T-helper 1 cell treated with Interleukin-12 subunit alpha and Interleukin-12 subunit beta and Interleukin-4 antibody, amounts not matched to agents 30 μg/mL and 1 μg/mL, for 36 hours (primary cell): ENCODE measurements at regions not wholly inside any gene's neighbourhood (a gene's known extent, or its start where the extent isn't known, plus 50 kb on each side); places are given as distances from the start of the nearest gene placed in this dataset.
"Not testable (repeated sequence)": the region's sequence is repeated elsewhere in the genome, so short reads cannot be mapped to it uniquely, and the experiment has no call there.

Source experiments
- H3K27ac Mint-ChIP-seq: one replicate; pipeline ENCODE4 v1.8.0; 2021; ENCODE audit warnings: mild to moderate bottlenecking, mixed read lengths
- H3K27me3 Mint-ChIP-seq: one replicate; pipeline ENCODE4 v1.8.0; 2021; ENCODE audit warnings: low read depth, mixed read lengths
- H3K36me3 Mint-ChIP-seq: one replicate; pipeline ENCODE4 v1.8.0; 2021; ENCODE audit warnings: low read depth, mixed read lengths
- H3K4me1 Mint-ChIP-seq: one replicate; pipeline ENCODE4 v1.8.0; 2021; ENCODE audit warnings: low read depth, mixed read lengths
- H3K4me3 Mint-ChIP-seq: one replicate; pipeline ENCODE4 v1.8.0; 2021; ENCODE audit warnings: mild to moderate bottlenecking, moderate library complexity, mixed read lengths
- H3K9me3 Mint-ChIP-seq: one replicate; pipeline ENCODE4 v1.8.0; 2021; ENCODE audit warnings: mixed read lengths

DNA sequence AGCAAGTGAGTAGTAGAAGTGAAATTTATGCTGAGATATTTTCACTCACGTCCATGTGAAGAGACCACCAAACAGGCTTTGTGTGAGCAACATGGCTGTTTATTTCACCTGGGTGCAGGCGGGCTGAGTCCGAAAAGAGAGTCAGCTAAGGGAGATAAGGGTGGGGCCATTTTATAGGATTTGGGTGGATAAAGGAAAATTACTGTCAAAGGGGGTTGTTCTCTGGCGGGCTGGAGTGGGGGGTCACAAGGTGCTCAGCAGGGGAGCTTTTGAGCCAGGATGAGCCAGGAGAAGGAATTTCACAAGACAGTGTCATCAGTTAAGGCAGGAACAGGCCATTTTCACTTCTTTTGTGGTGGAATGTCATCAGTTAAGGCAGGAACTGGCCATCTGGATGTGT is 207.8 kb downstream of the GABRG2 start:
- H3K27me3 Mint-ChIP-seq, H3K27ac Mint-ChIP-seq, H3K4me1 Mint-ChIP-seq, H3K36me3 Mint-ChIP-seq, H3K4me3 Mint-ChIP-seq, H3K9me3 Mint-ChIP-seq: not testable (repeated sequence)

DNA sequence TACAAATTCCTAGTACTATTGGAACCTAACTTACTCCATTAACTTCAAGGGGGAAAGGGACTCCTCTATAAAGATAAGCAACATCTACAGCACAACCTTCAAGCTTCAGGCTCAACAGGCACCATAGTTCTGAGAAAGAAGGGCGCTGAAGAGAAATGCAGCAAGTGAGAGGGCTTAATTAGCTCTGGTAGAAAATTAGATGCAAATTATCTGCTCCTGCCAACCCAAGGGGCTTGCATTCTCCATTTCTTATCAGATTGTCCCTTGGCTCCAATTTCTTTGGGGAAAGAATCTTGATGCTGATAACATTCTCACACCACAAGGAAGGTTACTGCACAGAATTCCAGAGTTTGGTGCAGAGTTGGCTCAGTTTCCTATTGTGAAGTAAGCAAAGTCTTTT is 214.6 kb downstream of the GABRG2 start:
- Mint-ChIP-seq H3K4me3 (no peak overlapping the region), H3K36me3 (no peaks in the 10 kb centered on the region)

DNA sequence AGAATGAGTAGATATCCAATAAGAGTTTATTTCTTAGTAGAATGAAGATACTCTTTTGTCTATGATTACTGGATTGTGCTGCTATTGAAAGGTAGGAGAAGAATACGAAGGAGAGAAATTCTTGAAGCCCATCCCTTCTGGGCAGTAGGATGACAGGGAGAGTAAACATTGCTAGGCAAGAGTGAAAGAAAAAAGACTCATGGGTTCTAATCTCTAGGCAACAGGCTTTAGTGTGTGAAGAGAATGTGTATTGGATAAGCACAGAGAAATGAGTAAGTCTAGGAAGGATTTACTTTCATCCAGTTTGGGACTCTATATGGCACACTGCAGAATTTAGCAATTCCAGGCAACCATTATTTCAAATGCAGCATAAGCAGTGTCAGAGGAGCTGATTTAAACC is 216.0 kb downstream of the GABRG2 start:
- no peaks in the 10 kb centered on the region for H3K4me1 Mint-ChIP-seq
- peaks cover 5% of the 10 kb centered on the region for H3K9me3 Mint-ChIP-seq
- no peaks in the 10 kb centered on the region for H3K36me3 Mint-ChIP-seq
- H3K4me3 Mint-ChIP-seq, result no peak overlapping the region
- no peaks in the 10 kb centered on the region for H3K27me3 Mint-ChIP-seq
- H3K27ac Mint-ChIP-seq, result no peak overlapping the region

More for the DNA sequence above, 214.6 kb downstream of the GABRG2 start:
- no peaks in the 10 kb centered on the region for H3K27me3 Mint-ChIP-seq
- H3K4me1 Mint-ChIP-seq, result no peaks in the 10 kb centered on the region
- no peak overlapping the region for H3K27ac Mint-ChIP-seq
- H3K9me3 Mint-ChIP-seq, result peaks cover 5% of the 10 kb centered on the region

DNA sequence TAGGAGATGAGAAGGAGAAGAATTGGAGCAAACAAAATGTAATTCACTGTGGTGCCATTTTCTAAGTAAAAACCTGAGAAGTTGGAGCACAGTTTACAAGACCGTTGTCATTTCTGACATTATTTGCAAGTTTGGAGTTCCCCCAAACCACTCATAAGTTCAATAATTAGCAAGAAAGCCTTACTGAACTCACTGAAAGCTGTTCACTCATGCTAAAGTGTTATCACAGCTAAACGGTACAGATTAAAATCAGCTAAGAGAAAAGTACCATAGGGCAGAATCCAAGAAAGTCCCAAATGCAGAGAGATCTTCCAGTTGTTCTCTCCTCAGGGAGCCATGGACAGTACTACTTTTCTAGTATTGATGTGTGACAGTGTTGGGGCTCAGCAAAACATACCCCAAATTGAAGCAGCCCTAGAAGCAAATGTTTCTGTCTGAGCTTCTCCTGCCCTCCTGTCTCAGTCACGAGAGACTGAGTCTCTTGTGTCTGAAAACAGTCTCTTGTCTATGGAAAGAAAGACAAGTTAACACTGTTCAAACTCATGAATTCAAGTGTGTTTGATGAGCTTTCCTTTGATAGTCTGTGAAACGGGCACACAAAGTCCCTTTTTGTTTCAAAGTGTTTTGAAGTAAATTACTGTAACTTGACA is 221.2 kb downstream of the GABRG2 start:
- no peak overlapping the region for H3K4me3 Mint-ChIP-seq
- H3K4me1 Mint-ChIP-seq, result no peaks in the 10 kb centered on the region
- H3K9me3 Mint-ChIP-seq, result no peaks in the 10 kb centered on the region
- no peaks in the 10 kb centered on the region for H3K27me3 Mint-ChIP-seq
- no peak overlapping the region for H3K27ac Mint-ChIP-seq
- no peaks in the 10 kb centered on the region for H3K36me3 Mint-ChIP-seq

DNA sequence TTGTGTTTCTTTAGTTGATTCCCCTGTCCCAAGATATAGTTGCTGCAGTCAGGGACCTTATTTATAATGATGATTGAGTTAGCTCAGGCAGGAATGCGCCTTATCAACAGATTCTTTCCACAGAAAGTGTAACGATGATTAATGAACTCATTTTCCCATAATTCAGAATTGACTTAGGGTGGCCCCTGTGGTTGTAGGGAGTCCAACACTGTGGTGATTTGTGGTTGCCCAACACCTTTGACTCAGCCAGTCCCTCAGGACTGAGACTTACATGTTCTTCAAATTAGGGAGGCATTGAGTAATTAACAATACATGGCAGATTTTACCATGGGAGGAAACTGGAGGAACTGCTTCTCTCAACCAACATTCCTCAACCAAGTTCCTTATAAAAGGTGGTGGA is 221.9 kb downstream of the GABRG2 start:
- no peaks in the 10 kb centered on the region for H3K4me1 Mint-ChIP-seq
- no peak overlapping the region for H3K27ac Mint-ChIP-seq

DNA sequence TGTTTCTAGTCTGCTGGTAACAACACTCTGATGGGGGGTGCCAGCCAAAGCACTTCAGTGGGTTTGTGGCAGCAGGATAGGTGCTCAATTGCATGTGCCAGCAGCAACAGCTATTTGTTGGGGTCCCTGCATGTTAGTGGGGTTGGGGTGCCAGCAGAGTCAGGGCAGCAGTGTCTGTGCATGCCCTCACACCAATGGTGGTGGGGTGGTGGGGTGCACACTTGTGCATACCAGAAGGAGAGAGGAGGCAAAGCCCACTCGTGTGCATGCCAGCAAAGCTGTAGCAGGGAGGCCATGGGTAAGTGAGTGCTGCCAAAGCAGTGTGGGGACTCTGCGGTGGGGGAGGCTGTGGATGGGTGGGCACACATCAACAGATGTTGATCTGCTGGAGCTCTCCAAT is 232.2 kb downstream of the GABRG2 start:
- no peaks in the 10 kb centered on the region for H3K4me1 Mint-ChIP-seq
- H3K27ac Mint-ChIP-seq, result no peak overlapping the region
- H3K36me3 Mint-ChIP-seq, result no peaks in the 10 kb centered on the region
- H3K4me3 Mint-ChIP-seq, result no peak overlapping the region
- peaks cover 7% of the 10 kb centered on the region for H3K9me3 Mint-ChIP-seq
- no peaks in the 10 kb centered on the region for H3K27me3 Mint-ChIP-seq

More for the DNA sequence above, 221.9 kb downstream of the GABRG2 start:
- H3K36me3 Mint-ChIP-seq, result no peaks in the 10 kb centered on the region
- H3K27me3 Mint-ChIP-seq, result no peaks in the 10 kb centered on the region
- H3K9me3 Mint-ChIP-seq, result no peaks in the 10 kb centered on the region
- H3K4me3 Mint-ChIP-seq, result no peak overlapping the region

DNA sequence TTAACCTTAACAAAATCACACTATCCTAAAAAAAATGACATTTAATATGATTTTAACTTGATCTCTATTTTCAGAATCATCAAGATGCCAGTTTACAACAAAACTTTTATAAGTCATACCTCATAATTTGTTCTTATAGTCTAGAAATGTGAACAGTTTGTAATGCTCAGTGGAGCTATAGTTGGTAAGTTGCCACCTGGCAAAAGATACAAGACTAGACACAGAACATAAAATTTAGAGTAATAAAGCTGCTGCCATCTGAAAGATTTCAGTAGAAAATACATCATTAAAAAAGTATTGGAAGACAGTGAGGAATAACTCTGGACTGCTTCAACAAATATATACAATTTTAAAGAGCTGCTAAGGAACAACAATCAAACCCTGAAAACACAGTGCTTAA is 233.8 kb downstream of the GABRG2 start:
- H3K4me3 Mint-ChIP-seq, result no peak overlapping the region
- no peaks in the 10 kb centered on the region for H3K4me1 Mint-ChIP-seq
- no peaks in the 10 kb centered on the region for H3K27me3 Mint-ChIP-seq
- H3K27ac Mint-ChIP-seq, result no peak overlapping the region
- H3K9me3 Mint-ChIP-seq, result peaks cover 10% of the 10 kb centered on the region
- no peaks in the 10 kb centered on the region for H3K36me3 Mint-ChIP-seq

DNA sequence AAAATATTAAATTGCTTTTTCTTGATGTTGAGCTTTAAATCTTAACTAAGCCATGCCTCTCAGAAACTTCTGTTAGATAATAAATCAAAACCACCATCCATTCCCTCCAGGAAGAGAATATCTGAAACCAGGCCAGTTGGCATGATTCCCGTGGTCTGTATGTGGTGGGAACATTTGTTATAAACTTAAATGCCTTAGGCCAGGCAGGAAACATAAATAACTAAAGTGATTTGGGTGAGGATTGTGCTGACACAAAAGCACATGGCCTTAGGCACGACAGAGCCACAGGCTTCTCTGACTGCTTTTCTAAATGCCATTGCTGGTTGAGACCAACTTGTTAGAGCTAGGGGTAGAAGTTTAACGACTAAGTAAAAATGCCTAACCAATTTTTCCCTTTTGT is 255.9 kb downstream of the GABRG2 start:
- H3K36me3 Mint-ChIP-seq, result no peaks in the 10 kb centered on the region
- H3K4me1 Mint-ChIP-seq, result no peaks in the 10 kb centered on the region
- H3K9me3 Mint-ChIP-seq, result peaks cover 4% of the 10 kb centered on the region
- no peak overlapping the region for H3K27ac Mint-ChIP-seq
- no peak overlapping the region for H3K4me3 Mint-ChIP-seq
- no peaks in the 10 kb centered on the region for H3K27me3 Mint-ChIP-seq

DNA sequence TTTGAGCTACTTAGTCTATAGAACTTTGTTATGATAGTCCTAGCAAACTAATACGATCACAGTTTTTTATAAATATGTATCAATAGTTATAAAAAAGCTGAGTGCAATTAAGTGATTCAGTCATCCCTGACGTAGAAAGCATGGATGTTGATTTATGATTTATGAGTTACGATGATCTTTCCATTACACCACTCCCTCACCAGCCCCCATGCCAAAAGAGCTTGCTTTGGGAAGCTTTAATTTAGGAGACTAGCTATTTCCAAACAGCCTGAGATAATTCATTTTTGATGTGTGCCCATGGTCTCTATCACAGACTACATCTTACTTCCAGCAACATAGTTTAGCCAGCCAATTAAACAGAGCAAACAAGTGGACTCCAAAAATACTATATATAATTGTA is 256.8 kb downstream of the GABRG2 start:
- Mint-ChIP-seq H3K9me3 (peaks cover 8% of the 10 kb centered on the region), H3K4me3 (no peak overlapping the region), H3K27me3 (no peaks in the 10 kb centered on the region), H3K27ac (no peak overlapping the region), H3K36me3 (no peaks in the 10 kb centered on the region), H3K4me1 (no peaks in the 10 kb centered on the region)

DNA sequence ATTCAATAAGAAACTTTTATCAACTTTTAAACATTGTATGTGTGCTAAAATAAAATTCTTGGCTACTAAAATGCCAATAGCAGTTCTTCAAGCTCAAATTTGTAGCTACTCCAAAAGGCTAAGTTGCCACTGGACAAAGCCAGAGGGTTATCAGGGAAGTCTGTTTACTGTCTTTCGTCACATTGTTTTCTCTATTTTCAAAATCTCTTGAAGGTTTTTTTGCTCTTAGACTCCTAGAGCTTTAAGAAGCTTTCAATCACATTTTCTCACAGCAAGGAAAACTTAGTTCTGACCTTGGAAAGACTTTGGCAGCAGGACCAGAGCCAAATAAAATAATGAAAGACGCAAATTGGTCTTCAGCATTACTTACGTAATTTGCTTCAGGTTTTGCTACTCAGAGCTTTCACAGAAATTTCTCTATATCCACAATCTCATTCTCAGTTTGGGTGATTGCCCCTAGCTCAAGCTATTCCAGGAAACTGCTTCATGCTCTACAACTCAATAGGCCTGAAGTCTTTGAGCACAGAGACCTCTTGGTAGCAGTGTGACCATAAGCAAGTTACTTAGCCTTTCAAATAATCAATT is 257.7 kb downstream of the GABRG2 start:
- Mint-ChIP-seq H3K4me3 (no peak overlapping the region), H3K9me3 (peaks cover 14% of the 10 kb centered on the region), H3K27ac (no peak overlapping the region), H3K36me3 (no peaks in the 10 kb centered on the region), H3K27me3 (no peaks in the 10 kb centered on the region), H3K4me1 (no peaks in the 10 kb centered on the region)

DNA sequence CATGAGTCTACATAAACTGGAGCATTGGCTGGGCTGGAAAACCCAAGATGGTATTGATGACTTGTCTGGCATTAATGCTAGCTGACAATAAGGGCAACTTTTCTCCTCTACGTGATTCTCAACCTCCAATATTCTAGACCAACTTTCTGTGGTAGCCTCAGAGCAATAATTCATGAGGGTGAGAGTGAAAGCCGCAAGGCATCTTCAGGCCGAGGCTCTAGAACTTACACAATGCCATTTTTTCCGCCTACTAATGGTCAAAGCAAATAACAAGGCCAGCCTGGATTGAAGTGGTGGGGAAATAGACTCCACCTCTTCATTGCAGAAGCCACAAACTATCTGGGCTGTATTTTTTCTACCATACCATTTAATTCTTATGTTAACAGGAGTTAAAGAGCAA is 267.4 kb downstream of the GABRG2 start:
- H3K27me3 Mint-ChIP-seq, result no peaks in the 10 kb centered on the region
- no peak overlapping the region for H3K27ac Mint-ChIP-seq
- no peak overlapping the region for H3K4me3 Mint-ChIP-seq

DNA sequence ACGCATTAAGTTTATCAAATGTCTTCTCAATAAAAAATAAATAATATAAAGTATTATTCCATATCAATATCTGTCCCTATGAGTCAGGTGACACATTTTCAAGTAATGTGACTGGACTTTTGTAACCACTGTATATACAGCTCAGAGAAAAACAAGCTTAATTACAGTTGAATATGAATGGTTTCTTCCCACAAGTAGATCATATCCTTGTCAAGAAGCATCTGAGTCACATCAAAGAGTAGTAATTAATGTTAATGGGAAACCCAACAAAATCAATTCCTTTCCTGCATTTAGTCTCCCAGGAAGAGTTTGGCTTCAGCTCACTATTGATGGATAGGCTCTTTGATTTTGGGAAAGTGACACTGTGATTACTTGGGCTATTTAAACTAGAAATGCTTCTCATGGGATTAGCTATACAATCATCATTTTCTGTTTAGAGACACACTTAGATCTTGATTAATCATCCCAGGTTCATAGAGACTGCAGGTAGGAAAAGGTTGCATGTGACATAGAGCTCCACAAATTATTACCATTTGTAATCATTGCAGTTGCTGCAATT is 292.9 kb downstream of the GABRG2 start:
- H3K4me3 Mint-ChIP-seq, result no peak overlapping the region
- peaks cover 6% of the 10 kb centered on the region for H3K9me3 Mint-ChIP-seq
- H3K27me3 Mint-ChIP-seq, result no peaks in the 10 kb centered on the region
- H3K4me1 Mint-ChIP-seq, result no peaks in the 10 kb centered on the region
- H3K36me3 Mint-ChIP-seq, result no peaks in the 10 kb centered on the region
- H3K27ac Mint-ChIP-seq, result no peak overlapping the region

More for the DNA sequence above, 267.4 kb downstream of the GABRG2 start:
- Mint-ChIP-seq H3K36me3 (no peaks in the 10 kb centered on the region), H3K9me3 (peaks cover 12% of the 10 kb centered on the region), H3K4me1 (no peaks in the 10 kb centered on the region)

DNA sequence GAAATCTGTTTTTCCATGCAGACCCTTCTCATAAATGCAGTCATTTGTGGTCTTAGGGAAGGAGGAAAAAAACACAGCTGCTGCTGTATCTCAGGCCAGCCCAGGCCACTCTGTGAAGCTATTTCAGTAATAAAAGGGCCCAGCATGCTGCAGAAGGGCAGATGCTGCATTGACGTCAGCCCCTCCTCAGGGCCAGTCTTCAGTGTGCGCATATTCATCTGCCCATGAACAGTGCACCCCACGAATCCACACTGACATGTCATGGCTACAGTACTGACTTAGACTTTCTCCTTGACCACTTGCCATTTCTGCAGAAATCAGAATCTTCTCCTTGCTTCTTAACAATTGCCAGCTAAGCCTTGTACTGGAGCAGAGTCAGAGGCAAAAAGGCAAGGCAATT is 304.7 kb downstream of the GABRG2 start:
- H3K27me3 Mint-ChIP-seq, result no peaks in the 10 kb centered on the region
- peaks cover 20% of the 10 kb centered on the region for H3K9me3 Mint-ChIP-seq
- H3K4me1 Mint-ChIP-seq, result no peaks in the 10 kb centered on the region
- H3K4me3 Mint-ChIP-seq, result no peak overlapping the region
- no peaks in the 10 kb centered on the region for H3K36me3 Mint-ChIP-seq
- no peak overlapping the region for H3K27ac Mint-ChIP-seq

DNA sequence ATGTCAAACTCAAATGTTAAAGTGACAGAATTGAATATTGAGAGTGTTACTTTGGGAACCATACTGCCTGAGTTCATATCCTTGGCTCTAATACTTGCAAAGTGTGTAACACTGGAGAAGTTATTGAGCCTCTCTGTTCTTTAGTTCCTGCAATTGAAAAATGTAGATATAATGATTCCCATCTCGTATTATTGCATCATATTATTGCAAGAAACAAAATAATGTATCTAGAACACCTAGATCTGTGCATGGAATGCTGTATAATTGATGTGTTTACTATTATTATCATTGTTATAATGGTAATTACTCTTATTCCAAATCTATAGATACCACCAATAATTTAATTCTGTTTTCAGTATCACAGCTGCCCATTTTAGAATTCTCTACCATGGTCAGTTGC is 310.3 kb downstream of the GABRG2 start:
- no peaks in the 10 kb centered on the region for H3K4me1 Mint-ChIP-seq
- no peaks in the 10 kb centered on the region for H3K36me3 Mint-ChIP-seq
- H3K27me3 Mint-ChIP-seq, result no peaks in the 10 kb centered on the region
- no peak overlapping the region for H3K27ac Mint-ChIP-seq
- H3K9me3 Mint-ChIP-seq, result no peaks in the 10 kb centered on the region
- H3K4me3 Mint-ChIP-seq, result no peak overlapping the region

DNA sequence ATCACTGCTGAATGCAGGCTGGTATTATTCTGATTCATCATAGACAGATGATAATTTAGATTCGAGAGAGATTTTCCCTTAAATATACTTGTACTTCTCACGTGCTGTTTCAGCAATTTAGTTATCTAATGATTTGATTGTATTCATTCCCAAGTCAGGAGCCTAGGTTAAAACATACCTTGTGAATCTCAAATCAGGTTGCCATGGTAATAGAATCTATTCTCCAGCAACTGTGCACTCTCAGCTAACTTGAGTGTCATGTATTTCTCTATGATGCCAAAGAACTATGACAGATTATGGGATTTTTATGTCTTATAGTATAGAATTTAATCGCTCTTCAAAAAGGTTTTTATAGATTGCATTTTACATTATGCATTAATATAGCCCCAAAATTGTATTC is 315.3 kb downstream of the GABRG2 start:
- Mint-ChIP-seq H3K9me3 (no peaks in the 10 kb centered on the region), H3K4me1 (no peaks in the 10 kb centered on the region), H3K4me3 (no peak overlapping the region), H3K27ac (no peak overlapping the region), H3K36me3 (no peaks in the 10 kb centered on the region), H3K27me3 (no peaks in the 10 kb centered on the region)
